Muscle layer of duodenum (tissue), 2 donors: ENCODE measurements at regions not wholly inside any gene's neighbourhood (a gene's known extent, or its start where the extent isn't known, plus 50 kb on each side); places are given as distances from the start of the nearest gene placed in this dataset.
"Not testable (repeated sequence)": the region's sequence is repeated elsewhere in the genome, so short reads cannot be mapped to it uniquely, and the experiment has no call there.

ENCODE experiments used
- H3K27ac ChIP-seq: one replicate; pipeline ENCODE4 v1.7.0; 2013; ENCODE audit warnings: mild to moderate bottlenecking, low read length
- H3K27me3 ChIP-seq: one replicate; pipeline ENCODE4 v1.7.0; 2013; ENCODE audit warnings: low read depth, mild to moderate bottlenecking, control low read depth, low read length
- H3K36me3 ChIP-seq, 2 donors: one replicate each; pipeline ENCODE4 v1.7.0; 2013; ENCODE audit warnings: low read length in 2 of 2, control low read depth in 1 of 2, mild to moderate bottlenecking in 1 of 2; ENCODE audit not compliant: insufficient read depth in 2 of 2, control insufficient read depth in 1 of 2
- H3K4me1 ChIP-seq, 2 donors: one replicate each; pipeline ENCODE4 v1.7.0; 2013; ENCODE audit warnings: low read length in 2 of 2, mild to moderate bottlenecking in 2 of 2, control low read depth in 1 of 2, moderate library complexity in 1 of 2; ENCODE audit not compliant: insufficient read depth in 2 of 2, control insufficient read depth in 1 of 2
- H3K4me3 ChIP-seq, 2 donors: one replicate each; pipeline ENCODE4 v1.7.0; 2013; ENCODE audit warnings: low read length in 2 of 2, low read depth in 1 of 2, mild to moderate bottlenecking in 1 of 2
- H3K9me3 ChIP-seq, 2 donors: one replicate each; pipeline ENCODE4 v1.7.0; 2013; ENCODE audit warnings: low read length in 2 of 2, control low read depth in 1 of 2, mild to moderate bottlenecking in 1 of 2; ENCODE audit not compliant: control insufficient read depth in 1 of 2
- donor health status: healthy.

- H3K27ac ChIP-seq: no peak overlapping the region
- no peaks in the 10 kb centered on the region for H3K9me3 ChIP-seq
- no peaks in the 10 kb centered on the region for H3K4me1 ChIP-seq
- H3K27me3 ChIP-seq: no peaks in the 10 kb centered on the region
- H3K4me3 ChIP-seq: no peak overlapping the region
- H3K36me3 ChIP-seq: no peaks in the 10 kb centered on the region
Observed at GRCh38 chr12:66746489-66747201, 67.8 kb upstream of the GRIP1 start.

- Histone ChIP-seq H3K9me3 (no peaks in the 10 kb centered on the region), H3K36me3 (no peaks in the 10 kb centered on the region), H3K4me1 (peaks cover 0 to 6% of the 10 kb centered on the region in 2 donors), H3K27me3 (no peaks in the 10 kb centered on the region), H3K4me3 (no peak overlapping the region), H3K27ac (no peak overlapping the region)
Observed at GRCh38 chr12:66751432-66752113, 72.7 kb upstream of the GRIP1 start.

GRCh38 chr12:66753810-66754209 is 74.9 kb upstream of the GRIP1 start:
- Histone ChIP-seq H3K4me1 (peaks cover 0 to 6% of the 10 kb centered on the region in 2 donors), H3K27ac (no peak overlapping the region), H3K4me3 (no peak overlapping the region), H3K9me3 (no peaks in the 10 kb centered on the region), H3K36me3 (no peaks in the 10 kb centered on the region), H3K27me3 (no peaks in the 10 kb centered on the region)

- Histone ChIP-seq H3K9me3 (no peaks in the 10 kb centered on the region), H3K4me1 (peaks cover 0 to 6% of the 10 kb centered on the region in 2 donors), H3K4me3 (no peak overlapping the region), H3K27ac (no peak overlapping the region), H3K27me3 (no peaks in the 10 kb centered on the region), H3K36me3 (no peaks in the 10 kb centered on the region)
Observed at GRCh38 chr12:66755727-66756395, 77.0 kb upstream of the GRIP1 start.

GRCh38 chr12:66756631-66757030 is 77.8 kb upstream of the GRIP1 start:
- H3K9me3 ChIP-seq: no peaks in the 10 kb centered on the region
- H3K36me3 ChIP-seq: no peaks in the 10 kb centered on the region
- no peak overlapping the region for H3K4me3 ChIP-seq
- H3K27me3 ChIP-seq: no peaks in the 10 kb centered on the region
- H3K27ac ChIP-seq: no peak overlapping the region
- H3K4me1 ChIP-seq: peaks cover 0 to 6% of the 10 kb centered on the region in 2 donors

- H3K4me3 ChIP-seq, H3K36me3 ChIP-seq, H3K4me1 ChIP-seq, H3K9me3 ChIP-seq, H3K27me3 ChIP-seq, H3K27ac ChIP-seq: not testable (repeated sequence)
Observed at GRCh38 chr12:66760122-66760521, 81.2 kb upstream of the GRIP1 start.

- no peaks in the 10 kb centered on the region for H3K9me3 ChIP-seq
- no peaks in the 10 kb centered on the region for H3K27me3 ChIP-seq
- no peaks in the 10 kb centered on the region for H3K36me3 ChIP-seq
- no peak overlapping the region for H3K4me3 ChIP-seq
- no peaks in the 10 kb centered on the region for H3K4me1 ChIP-seq
- H3K27ac ChIP-seq: no peak overlapping the region
Observed at GRCh38 chr12:66763467-66763866, 84.6 kb upstream of the GRIP1 start.

- Histone ChIP-seq H3K4me3 (no peak overlapping the region), H3K36me3 (no peaks in the 10 kb centered on the region), H3K27ac (no peak overlapping the region), H3K9me3 (no peaks in the 10 kb centered on the region), H3K4me1 (no peaks in the 10 kb centered on the region), H3K27me3 (no peaks in the 10 kb centered on the region)
Observed at GRCh38 chr12:66765204-66765603, 86.3 kb upstream of the GRIP1 start.

GRCh38 chr12:66767536-66767935 is 88.7 kb upstream of the GRIP1 start:
- Histone ChIP-seq H3K4me1 (no peaks in the 10 kb centered on the region), H3K36me3 (no peaks in the 10 kb centered on the region), H3K9me3 (no peaks in the 10 kb centered on the region), H3K4me3 (no peak overlapping the region), H3K27ac (no peak overlapping the region), H3K27me3 (no peaks in the 10 kb centered on the region)

GRCh38 chr12:66768293-66768692 is 89.4 kb upstream of the GRIP1 start:
- H3K4me3 ChIP-seq: no peak overlapping the region
- no peaks in the 10 kb centered on the region for H3K9me3 ChIP-seq
- H3K27me3 ChIP-seq: no peaks in the 10 kb centered on the region
- H3K36me3 ChIP-seq: no peaks in the 10 kb centered on the region
- H3K27ac ChIP-seq: no peak overlapping the region
- no peaks in the 10 kb centered on the region for H3K4me1 ChIP-seq

GRCh38 chr12:66774929-66775328 is 96.1 kb upstream of the GRIP1 start:
- Histone ChIP-seq H3K4me1 (no peaks in the 10 kb centered on the region), H3K9me3 (no peaks in the 10 kb centered on the region), H3K4me3 (no peak overlapping the region), H3K36me3 (no peaks in the 10 kb centered on the region), H3K27ac (no peak overlapping the region), H3K27me3 (no peaks in the 10 kb centered on the region)
